ENCODE measurements at regions not wholly inside any gene's neighbourhood (a gene's known extent, or its start where the extent isn't known, plus 50 kb on each side); places are given as distances from the start of the nearest gene placed in this dataset.

DNA sequence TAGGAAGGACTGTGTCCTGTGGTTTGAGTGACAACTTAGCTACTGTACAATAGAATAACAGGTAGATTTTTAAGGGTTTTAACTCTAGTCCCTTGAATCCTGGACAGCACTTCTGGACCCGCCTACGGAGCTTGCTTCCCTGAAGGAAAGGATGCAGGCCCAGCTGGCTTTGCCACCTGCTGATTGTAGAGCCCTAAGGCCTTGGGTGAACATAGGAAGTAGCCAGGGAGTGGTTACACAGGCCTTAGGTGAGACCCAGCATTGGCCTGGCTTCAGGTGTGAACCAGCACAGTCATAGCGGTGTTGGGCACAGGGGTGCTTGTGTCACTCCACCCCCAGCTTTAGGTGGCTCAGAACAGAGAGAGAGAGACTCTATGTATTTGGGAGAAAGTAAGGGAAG is 413.5 kb downstream of the GRIA2 start:
- TF ChIP-seq, protein P1, sequence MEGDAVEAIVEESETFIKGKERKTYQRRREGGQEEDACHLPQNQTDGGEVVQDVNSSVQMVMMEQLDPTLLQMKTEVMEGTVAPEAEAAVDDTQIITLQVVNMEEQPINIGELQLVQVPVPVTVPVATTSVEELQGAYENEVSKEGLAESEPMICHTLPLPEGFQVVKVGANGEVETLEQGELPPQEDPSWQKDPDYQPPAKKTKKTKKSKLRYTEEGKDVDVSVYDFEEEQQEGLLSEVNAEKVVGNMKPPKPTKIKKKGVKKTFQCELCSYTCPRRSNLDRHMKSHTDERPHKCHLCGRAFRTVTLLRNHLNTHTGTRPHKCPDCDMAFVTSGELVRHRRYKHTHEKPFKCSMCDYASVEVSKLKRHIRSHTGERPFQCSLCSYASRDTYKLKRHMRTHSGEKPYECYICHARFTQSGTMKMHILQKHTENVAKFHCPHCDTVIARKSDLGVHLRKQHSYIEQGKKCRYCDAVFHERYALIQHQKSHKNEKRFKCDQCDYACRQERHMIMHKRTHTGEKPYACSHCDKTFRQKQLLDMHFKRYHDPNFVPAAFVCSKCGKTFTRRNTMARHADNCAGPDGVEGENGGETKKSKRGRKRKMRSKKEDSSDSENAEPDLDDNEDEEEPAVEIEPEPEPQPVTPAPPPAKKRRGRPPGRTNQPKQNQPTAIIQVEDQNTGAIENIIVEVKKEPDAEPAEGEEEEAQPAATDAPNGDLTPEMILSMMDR (conservative IDR thresholded peaks at IDR 0.05) = no peak
- TF ChIP-seq EZH2 (IDR thresholded peaks at IDR 0.05; ENCODE audit: low read depth) = no peak

All from PC-9 (cell line).